ENCODE measurements at regions not wholly inside any gene's neighbourhood (a gene's known extent, or its start where the extent isn't known, plus 50 kb on each side); places are given as distances from the start of the nearest gene placed in this dataset.

- TF ChIP-seq CTCF (IDR thresholded peaks at IDR 0.05) (no peak), POLR2A (IDR thresholded peaks at IDR 0.05) (no peak)
Observed at GRCh38 chr18:54742120-54742519, 86.2 kb upstream of the RAB27B start.
